ENCODE measurements at regions not wholly inside any gene's neighbourhood (a gene's known extent, or its start where the extent isn't known, plus 50 kb on each side); places are given as distances from the start of the nearest gene placed in this dataset.

DNA sequence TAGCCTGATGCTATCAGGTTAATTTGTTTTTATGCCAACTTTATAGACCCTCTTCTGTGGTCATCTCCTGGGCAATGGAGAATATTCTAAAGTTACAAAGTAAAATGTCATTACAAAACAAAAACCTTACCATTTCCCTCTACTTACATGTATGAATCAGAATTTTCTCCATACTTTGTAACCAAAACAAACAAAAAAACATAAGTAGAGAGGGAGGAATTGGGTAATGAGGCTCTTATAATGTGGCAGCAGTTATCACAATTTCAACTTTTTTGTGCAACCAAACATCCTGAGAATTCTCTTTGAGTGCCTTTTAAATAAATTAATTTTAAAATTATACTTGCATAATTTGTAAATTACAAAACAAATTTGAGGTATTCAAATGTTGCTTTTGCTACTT, 332.8 kb downstream of the TXNL1 start:
- no peaks in the 10 kb centered on the region for H3K27me3 ChIP-seq
- H3K36me3 ChIP-seq = no peaks in the 10 kb centered on the region
- no peak for ATAC-seq
- H3K9me3 ChIP-seq = no peaks in the 10 kb centered on the region
- peaks cover 0 to 8% (median 0%) of the 10 kb centered on the region in 12 donors for H3K4me1 ChIP-seq
- no peak overlapping the region for H3K27ac ChIP-seq
- TF ChIP-seq POLR2A (IDR thresholded peaks at IDR 0.05) (no peak), CTCF (IDR thresholded peaks at IDR 0.05) (no peak)
- intact Hi-C loops (cut with DNase I) = no loop called here
- no peak overlapping the region for H3K4me3 ChIP-seq
- DNase-seq = no peak

- Histone ChIP-seq H3K27me3 (no peaks in the 10 kb centered on the region), H3K36me3 (no peaks in the 10 kb centered on the region), H3K4me3 (no peak overlapping the region), H3K9me3 (no peaks in the 10 kb centered on the region), H3K27ac (no peak overlapping the region), H3K4me1 (no peaks in the 10 kb centered on the region)
- TF ChIP-seq POLR2A (IDR thresholded peaks at IDR 0.05) = no peak
- ATAC-seq (no peak), DNase-seq (no peak)
- WGBS, 4 donors = 90 to 97% (median 93%) methylated on average over 11 of the region's 11 CpGs
- intact Hi-C loops (cut with DNase I) = no loop called here
These were observed 336.2 kb downstream of the TXNL1 start for GRCh38 chr18:56302156-56302555.

GRCh38 chr18:56299740-56300139, 338.7 kb downstream of the TXNL1 start:
- H3K27me3 ChIP-seq = no peaks in the 10 kb centered on the region
- H3K36me3 ChIP-seq = no peaks in the 10 kb centered on the region
- intact Hi-C loops (cut with DNase I) = no loop called here
- DNase-seq = no peak
- no peak overlapping the region for H3K4me3 ChIP-seq
- no peaks in the 10 kb centered on the region for H3K9me3 ChIP-seq
- ATAC-seq = no peak
- no peaks in the 10 kb centered on the region for H3K4me1 ChIP-seq
- no peak for TF ChIP-seq CTCF (IDR thresholded peaks at IDR 0.05)
- no peak for TF ChIP-seq POLR2A (IDR thresholded peaks at IDR 0.05)
- H3K27ac ChIP-seq = no peak overlapping the region
- WGBS, 4 donors = 72 to 83% (median 73%) methylated on average over 1 of the region's 1 CpG

DNA sequence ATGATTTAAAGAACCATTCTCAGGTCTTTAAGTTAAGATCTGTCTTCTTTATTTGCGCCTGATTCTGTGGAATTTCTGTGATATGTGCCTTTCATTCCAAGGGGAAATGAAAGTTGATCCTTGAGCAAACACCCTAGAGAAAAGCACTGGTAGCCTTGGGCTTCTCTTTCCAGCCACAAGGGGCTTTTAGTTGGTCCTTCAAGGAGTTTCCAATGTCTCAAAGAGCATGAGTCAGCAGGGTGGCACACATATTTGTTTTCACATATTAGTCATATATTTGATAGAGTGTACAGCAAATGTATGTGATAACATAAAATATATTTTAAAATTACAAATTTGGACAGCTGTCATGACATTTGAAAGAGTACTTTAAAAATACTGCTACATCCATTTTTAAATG, 339.5 kb downstream of the TXNL1 start:
- Histone ChIP-seq H3K36me3 (no peaks in the 10 kb centered on the region), H3K27ac (no peak overlapping the region), H3K4me1 (no peaks in the 10 kb centered on the region), H3K9me3 (no peaks in the 10 kb centered on the region), H3K27me3 (no peaks in the 10 kb centered on the region), H3K4me3 (no peak overlapping the region)
- DNase-seq (no peak), ATAC-seq (no peak)
- WGBS, 4 donors = 92 to 100% (median 97%) methylated on average over 1 of the region's 1 CpG
- intact Hi-C loops (cut with DNase I) = no loop called here
- TF ChIP-seq CTCF (IDR thresholded peaks at IDR 0.05) = peak in 1 of 12 donors; percentile 6
- TF ChIP-seq POLR2A (IDR thresholded peaks at IDR 0.05) = no peak

DNA sequence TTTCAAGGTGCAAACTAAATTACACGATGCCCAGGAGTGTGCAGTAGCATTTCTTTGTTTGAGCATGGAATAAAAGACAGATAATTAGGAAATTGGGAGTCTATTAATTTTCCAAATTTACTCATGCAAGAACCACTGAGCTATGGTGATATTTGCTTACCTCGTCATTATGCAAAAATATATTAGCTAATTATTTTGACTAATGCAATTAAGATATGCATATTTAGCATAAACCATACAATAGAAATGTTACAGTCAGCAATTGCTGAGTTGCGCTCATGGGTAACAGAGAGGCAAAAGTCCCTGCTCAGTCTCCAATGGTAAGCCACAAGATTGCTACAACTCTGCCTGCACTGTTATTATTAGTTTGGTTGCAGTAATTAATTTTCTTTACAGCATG, 342.0 kb downstream of the TXNL1 start:
- no peak for DNase-seq
- Histone ChIP-seq H3K36me3 (no peaks in the 10 kb centered on the region), H3K4me1 (peaks cover 0 to 5% (median 0%) of the 10 kb centered on the region in 12 donors), H3K27ac (no peak overlapping the region), H3K27me3 (no peaks in the 10 kb centered on the region), H3K9me3 (no peaks in the 10 kb centered on the region), H3K4me3 (no peak overlapping the region)
- intact Hi-C loops (cut with DNase I) = no loop called here
- TF ChIP-seq CTCF (IDR thresholded peaks at IDR 0.05) (no peak), POLR2A (IDR thresholded peaks at IDR 0.05) (no peak)
- ATAC-seq = no peak
- WGBS, 4 donors = 93 to 97% (median 94%) methylated on average over 3 of the region's 3 CpGs
